Psoas muscle (tissue), 7 donors: ENCODE measurements at regions not wholly inside any gene's neighbourhood (a gene's known extent, or its start where the extent isn't known, plus 50 kb on each side); places are given as distances from the start of the nearest gene placed in this dataset.

Experiments used
- ATAC-seq, 4 donors: fragments of 200-7000 bp; cut with Tn5 transposase; one replicate each; pipeline ENCODE4 v1.9.1; 2020; ENCODE audit warnings: moderate library complexity in 3 of 4, mild to moderate bottlenecking in 2 of 4
- DNase-seq, 2 donors: peaks; one replicate each; pipeline ENCODE4 v3.0.0-alpha.2; 2020
- H3K27ac ChIP-seq: fragments of 200-600 bp; one replicate; pipeline ENCODE4 v1.8.0; 2022
- H3K27me3 ChIP-seq, 3 donors: fragments of 200-600 bp in 1 of 3; one replicate each; pipeline versions ENCODE4 v1.6.1 to v1.8.0; 2013 to 2022; ENCODE audit warnings: low read length in 2 of 3, mild to moderate bottlenecking in 2 of 3, moderate library complexity in 1 of 3; ENCODE audit not compliant: insufficient read depth in 3 of 3
- H3K36me3 ChIP-seq, 2 donors: fragments of 200-600 bp in 1 of 2; one replicate each; pipeline versions ENCODE4 v1.6.1 to v1.8.0; 2013 to 2022; ENCODE audit warnings: low read depth in 1 of 2, mild to moderate bottlenecking in 1 of 2, moderate library complexity in 1 of 2; ENCODE audit not compliant: insufficient read depth in 1 of 2
- H3K4me1 ChIP-seq: fragments of 200-600 bp; one replicate; pipeline ENCODE4 v1.8.0; 2022
- H3K4me3 ChIP-seq: fragments of 200-600 bp; one replicate; pipeline ENCODE4 v1.8.0; 2022; ENCODE audit warnings: mild to moderate bottlenecking
- H3K9me3 ChIP-seq: fragments of 200-600 bp; one replicate; pipeline ENCODE4 v1.8.0; 2022
- CTCF ChIP-seq: fragments of 200-600 bp; IDR thresholded peaks from one replicate; pipeline ENCODE4 v1.8.0; 2022; ENCODE audit warnings: antibody characterized with exemption
- WGBS, 3 donors: extraction: QIAGEN DNeasy Blood & Tissue Kit; methylation state at CpG; one replicate each; pipeline versions ENCODE4 v1.1.6 to v1.1.7; 2013; 5-methylcytosine and 5-hydroxymethylcytosine counted together
- intact Hi-C, 2 donors: fragments of 100-400 bp; cut with DNase I; formaldehyde crosslinking; loops; one replicate each; pipeline versions ENCODE4 v1.11.0 to v1.14.2; 2022
- donor health status: healthy with polysubstance abuse.
- donor health status: DM: no; HTN: no; CAD: no; lungs with moderate emphysema.
- donor health status: Bipolar disorder and iron deficiency.
- donor health status: healthy.
- donor health status: DM: yes; HTN: yes; CAD: no.
- donor health status: DM: no; HTN: no; CAD: no.
- donor health status: DM: yes; HTN: yes; CAD: no.

DNA sequence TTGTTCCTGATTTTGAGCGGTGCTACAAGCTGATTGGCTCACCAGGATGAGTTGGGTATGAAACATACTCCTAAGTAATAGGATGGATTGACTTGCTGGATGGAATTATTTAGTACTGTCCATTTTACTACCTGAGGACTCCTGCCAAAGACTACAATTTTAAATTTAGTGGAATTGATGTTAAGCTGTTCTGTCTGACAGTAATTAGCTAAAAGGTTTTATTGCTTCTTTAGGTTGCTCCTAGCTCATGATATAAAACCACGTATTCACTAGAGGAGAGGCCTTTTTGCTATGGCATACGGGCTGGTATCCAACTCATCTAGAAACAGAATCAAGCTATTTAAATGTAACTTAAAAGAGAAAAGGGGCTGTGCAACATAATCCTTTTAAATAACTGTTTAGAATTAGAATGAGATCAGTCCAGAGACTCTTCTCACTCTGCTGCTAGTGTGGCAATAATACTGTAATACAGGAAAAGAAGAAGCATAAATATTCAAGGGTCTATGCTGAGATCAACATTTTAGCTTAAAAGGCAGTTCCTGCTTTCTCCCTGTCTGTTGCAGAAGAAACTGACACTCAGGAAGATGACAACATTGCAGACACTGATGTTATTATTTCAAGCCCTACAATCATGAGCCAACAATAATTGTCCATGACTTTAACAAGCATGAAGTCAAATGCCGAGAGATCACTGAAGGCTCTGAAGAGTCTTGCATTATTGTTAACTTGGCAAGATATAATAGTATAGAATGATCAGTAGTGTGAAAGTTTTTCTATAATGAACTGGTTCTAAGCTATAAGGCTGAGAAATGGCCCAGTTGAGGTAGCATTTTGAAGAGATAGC is 258.7 kb upstream of the ADGRL4 start:
- TF ChIP-seq CTCF = no peak
- Histone ChIP-seq H3K27me3 (no peaks in the 10 kb centered on the region), H3K4me1 (no peaks in the 10 kb centered on the region), H3K36me3 (no peaks in the 10 kb centered on the region), H3K4me3 (no peak overlapping the region), H3K27ac (no peak overlapping the region), H3K9me3 (no peaks in the 10 kb centered on the region)
- DNase-seq = no peak
- no peak for ATAC-seq
- 76 to 82% (median 79%) methylated on average over 4 of the region's 4 CpGs for WGBS, 3 donors
- intact Hi-C loops = no loop called here

- intact Hi-C loops = no loop called here
These were observed 257.8 kb upstream of the ADGRL4 start for GRCh38 chr1:79264285-79264684.

GRCh38 chr1:79262745-79263258 is 256.3 kb upstream of the ADGRL4 start:
- no peaks in the 10 kb centered on the region for H3K27me3 ChIP-seq
- no peak overlapping the region for H3K27ac ChIP-seq
- ATAC-seq = no peak
- intact Hi-C loops = no loop called here
- no peaks in the 10 kb centered on the region for H3K36me3 ChIP-seq
- 59 to 63% (median 61%) methylated on average over 3 of the region's 3 CpGs for WGBS, 3 donors
- no peak overlapping the region for H3K4me3 ChIP-seq
- H3K9me3 ChIP-seq = no peaks in the 10 kb centered on the region
- TF ChIP-seq CTCF = no peak
- DNase-seq = no peak
- H3K4me1 ChIP-seq = no peaks in the 10 kb centered on the region

More at GRCh38 chr1:79264285-79264684, 257.8 kb upstream of the ADGRL4 start:
- Histone ChIP-seq H3K4me3 (no peak overlapping the region), H3K27ac (no peak overlapping the region), H3K36me3 (no peaks in the 10 kb centered on the region), H3K9me3 (no peaks in the 10 kb centered on the region), H3K4me1 (no peaks in the 10 kb centered on the region), H3K27me3 (no peaks in the 10 kb centered on the region)
- ATAC-seq (no peak), DNase-seq (no peak)
- no peak for TF ChIP-seq CTCF
- 68 to 86% (median 74%) methylated on average over 1 of the region's 1 CpG for WGBS, 3 donors

DNA sequence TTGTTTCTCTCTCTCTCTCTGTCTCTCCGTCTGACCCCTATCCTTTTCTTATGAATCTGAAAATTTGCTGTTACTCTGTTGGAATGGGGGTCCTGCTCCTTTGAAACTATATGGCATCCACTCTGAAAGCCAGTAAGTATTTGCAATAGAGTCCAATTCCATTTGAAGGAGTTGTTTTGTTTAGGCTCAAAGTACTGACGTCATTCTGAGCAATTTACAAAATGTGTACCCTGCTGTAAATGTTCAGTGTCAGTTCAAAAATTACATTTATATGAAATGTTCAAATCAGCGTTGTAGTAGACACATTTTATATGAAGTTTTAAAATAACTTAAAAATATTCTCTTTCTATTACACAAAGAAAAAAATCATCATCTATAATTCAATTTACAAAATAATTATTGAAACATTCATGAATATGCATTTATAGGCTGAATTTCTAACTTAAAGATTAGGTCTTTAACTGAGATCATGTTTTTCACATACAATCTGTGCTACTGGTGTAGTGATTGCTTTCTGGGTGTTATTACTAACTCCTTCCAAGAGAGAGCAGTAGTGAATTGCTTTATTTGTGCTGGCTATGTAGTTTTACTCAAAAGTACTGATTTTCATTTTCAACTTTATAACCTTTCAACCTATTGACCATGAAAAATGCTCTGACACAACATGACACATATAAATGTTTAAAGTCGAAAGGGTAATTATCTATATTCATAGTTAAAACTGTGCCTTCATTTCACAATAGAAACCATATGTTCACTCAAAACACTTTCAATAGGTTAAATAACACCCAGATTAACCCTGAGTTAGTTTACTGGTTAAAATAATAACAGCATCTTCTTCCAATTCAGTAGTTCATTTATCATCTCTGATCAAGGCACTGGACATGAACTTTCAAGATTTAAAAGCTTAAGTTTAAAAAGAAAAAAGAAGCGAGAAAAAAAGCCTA is 253.1 kb upstream of the ADGRL4 start:
- H3K27me3 ChIP-seq = no peaks in the 10 kb centered on the region
- H3K27ac ChIP-seq = no peak overlapping the region
- H3K4me1 ChIP-seq = no peaks in the 10 kb centered on the region
- intact Hi-C loops = no loop called here
- ATAC-seq (no peak), DNase-seq (no peak)
- no peaks in the 10 kb centered on the region for H3K9me3 ChIP-seq
- no peaks in the 10 kb centered on the region for H3K36me3 ChIP-seq
- peak; percentile 13 for TF ChIP-seq CTCF
- no peak overlapping the region for H3K4me3 ChIP-seq
- WGBS, 3 donors = 59 to 65% (median 62%) methylated on average over 5 of the region's 5 CpGs
